Bronchial epithelial cell (primary cell): ENCODE measurements at regions not wholly inside any gene's neighbourhood (a gene's known extent, or its start where the extent isn't known, plus 50 kb on each side); places are given as distances from the start of the nearest gene placed in this dataset.
A peak's percentile ranks its signal among the peaks of the same experiment; 100 is the strongest.

Experiments
- DNase-seq: peaks from one replicate; pipeline ENCODE4 v3.0.0-alpha.2; 2010; ENCODE audit warnings: low read depth
- FAIRE-seq: peaks from 2 replicates; lab custom pipeline; 2011; peaks lifted over from hg19 to GRCh38; lab: Jason Lieb, UNC
- H3K27me3 ChIP-seq: 2 replicates; pipeline ENCODE4 v1.5.1; 2011; ENCODE audit warnings: low read length; ENCODE audit not compliant: control insufficient read depth, insufficient read depth
- H3K36me3 ChIP-seq: 2 replicates; pipeline ENCODE4 v1.5.1; 2011; ENCODE audit warnings: low read length; ENCODE audit not compliant: control insufficient read depth, insufficient read depth
- H3K4me3 ChIP-seq: 2 replicates; pipeline ENCODE4 v1.5.1; 2011; ENCODE audit warnings: mild to moderate bottlenecking, low read depth, low read length, control low read depth
- CTCF ChIP-seq: IDR thresholded peaks from 2 replicates; pipeline ENCODE4 v1.5.1; 2011; ENCODE audit warnings: mild to moderate bottlenecking, moderate library complexity, low read length, control low read depth, inconsistent platforms; ENCODE audit not compliant: insufficient read depth, severe bottlenecking

- no peak for DNase-seq
- no peak for TF ChIP-seq CTCF
- H3K27me3 ChIP-seq = no peaks in the 10 kb centered on the region
- no peaks in the 10 kb centered on the region for H3K36me3 ChIP-seq
- no peak overlapping the region for H3K4me3 ChIP-seq
- no peak for FAIRE-seq
Observed at GRCh38 chr7:46855851-46856250, 726.1 kb downstream of the TNS3 start.

GRCh38 chr7:46854958-46855473, 726.9 kb downstream of the TNS3 start:
- peak; percentile 18 for DNase-seq
- FAIRE-seq = no peak
- no peak overlapping the region for H3K4me3 ChIP-seq
- TF ChIP-seq CTCF = no peak
- no peaks in the 10 kb centered on the region for H3K36me3 ChIP-seq
- no peaks in the 10 kb centered on the region for H3K27me3 ChIP-seq

DNA sequence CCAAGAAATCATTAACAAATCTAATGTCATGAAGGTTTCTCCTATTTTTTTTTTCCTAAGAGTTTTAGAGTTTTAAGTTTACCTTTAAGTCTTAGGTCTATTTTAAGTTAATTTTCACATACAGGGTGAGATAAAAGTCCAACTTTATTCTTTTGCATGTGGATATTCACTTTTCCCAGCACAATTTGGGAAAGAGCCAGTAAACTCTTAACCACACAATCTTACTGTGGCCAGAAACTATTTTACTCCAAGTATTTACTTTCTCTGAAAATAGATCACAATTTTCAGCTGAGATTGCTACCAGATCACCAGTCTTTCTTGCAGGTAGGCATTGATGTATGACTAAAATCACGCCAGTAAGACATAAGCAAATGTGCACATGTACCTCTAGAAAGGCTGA, 728.5 kb downstream of the TNS3 start:
- Histone ChIP-seq H3K4me3 (no peak overlapping the region), H3K27me3 (no peaks in the 10 kb centered on the region), H3K36me3 (no peaks in the 10 kb centered on the region)
- no peak for FAIRE-seq
- no peak for DNase-seq
- TF ChIP-seq CTCF = no peak

- Histone ChIP-seq H3K4me3 (no peak overlapping the region), H3K36me3 (no peaks in the 10 kb centered on the region), H3K27me3 (no peaks in the 10 kb centered on the region)
- FAIRE-seq = no peak
- DNase-seq = no peak
- no peak for TF ChIP-seq CTCF
Observed at GRCh38 chr7:46852795-46853194, 729.1 kb downstream of the TNS3 start.

DNA sequence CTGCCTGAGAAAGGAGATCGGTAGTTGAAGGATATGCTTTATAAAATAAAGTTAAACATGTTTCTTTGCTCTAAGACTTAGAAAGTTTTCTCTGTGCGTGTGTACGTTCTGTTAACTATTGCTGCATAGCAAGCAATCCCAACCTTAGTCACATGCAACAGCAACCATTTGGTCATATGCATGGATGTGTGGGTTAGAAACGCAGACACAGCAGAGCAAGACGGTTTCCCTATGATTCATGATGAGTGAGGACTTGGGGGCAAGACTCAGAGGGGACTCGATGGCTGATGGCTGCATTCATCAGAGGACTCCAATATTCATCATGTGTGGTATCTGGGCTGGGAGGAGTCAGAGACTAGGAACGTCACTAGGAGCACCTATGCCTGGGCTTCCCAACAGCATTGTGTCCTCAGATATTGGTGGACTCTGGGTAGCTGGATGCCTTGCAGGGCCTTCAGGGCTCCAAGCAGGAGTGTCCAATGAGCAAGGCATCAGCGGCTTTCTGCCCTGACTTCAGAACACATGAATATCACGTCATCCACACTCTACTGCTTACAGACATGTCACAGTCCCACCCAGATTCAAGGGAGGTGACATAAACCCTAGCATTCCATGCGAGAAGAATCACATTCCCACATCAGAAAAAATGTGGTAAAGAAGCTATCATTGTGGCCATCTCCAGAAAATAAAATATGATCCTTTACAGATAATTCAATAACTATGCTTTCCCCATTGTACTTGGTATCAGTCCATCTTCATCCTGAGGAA, 731.2 kb downstream of the TNS3 start:
- FAIRE-seq = peak; percentile 93
- H3K27me3 ChIP-seq = no peaks in the 10 kb centered on the region
- H3K4me3 ChIP-seq = no peak overlapping the region
- no peaks in the 10 kb centered on the region for H3K36me3 ChIP-seq
- TF ChIP-seq CTCF = no peak
- DNase-seq = no peak

DNA sequence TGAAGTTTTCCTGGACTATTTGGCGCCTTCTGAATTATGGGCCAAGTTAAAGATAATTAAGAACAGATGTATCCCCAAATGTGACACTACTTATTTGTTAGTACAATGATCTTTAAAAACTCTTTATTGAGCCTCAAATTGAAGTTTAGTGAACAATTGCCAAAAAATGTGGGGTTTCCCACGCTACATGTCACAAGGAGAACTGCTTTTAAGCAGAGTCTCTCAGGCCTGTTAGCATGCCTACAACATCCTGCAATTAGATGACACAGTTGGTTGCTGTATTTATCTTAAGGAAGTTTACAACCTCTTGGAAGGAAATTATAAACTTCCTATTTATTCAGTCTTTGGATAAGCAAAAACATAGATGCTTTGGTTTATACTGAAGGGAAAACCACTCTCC, 733.0 kb downstream of the TNS3 start:
- DNase-seq (no peak), FAIRE-seq (no peak)
- H3K36me3 ChIP-seq = no peaks in the 10 kb centered on the region

More for the DNA sequence above, 733.0 kb downstream of the TNS3 start:
- no peak for TF ChIP-seq CTCF
- Histone ChIP-seq H3K27me3 (no peaks in the 10 kb centered on the region), H3K4me3 (no peak overlapping the region)
